Activated T-cell treated with anti-CD3 and anti-CD28 coated beads for 48 hours (primary cell): ENCODE measurements at regions not wholly inside any gene's neighbourhood (a gene's known extent, or its start where the extent isn't known, plus 50 kb on each side); places are given as distances from the start of the nearest gene placed in this dataset.

Experiments
- DNase-seq: peaks from one replicate; pipeline ENCODE4 v3.0.0-alpha.2; 2020; ENCODE audit warnings: low read depth

DNA sequence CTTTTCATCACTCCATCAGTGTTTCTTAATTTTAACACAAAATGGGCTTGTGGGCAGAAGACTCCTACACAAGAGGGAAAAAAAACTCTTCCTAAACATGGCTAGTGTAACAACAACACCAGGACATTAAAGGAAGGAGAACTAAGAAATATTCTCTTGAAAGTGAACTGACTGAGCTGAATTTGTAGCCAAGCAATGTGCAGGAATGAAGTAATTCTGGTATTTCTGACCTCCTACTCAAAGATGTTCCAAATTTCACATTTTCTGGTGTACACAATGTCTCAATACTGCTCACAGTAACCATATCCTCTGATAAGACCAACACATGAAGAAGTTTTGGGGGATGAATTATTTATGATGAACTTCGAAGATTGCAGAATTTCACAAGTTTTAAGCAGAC lies 357.3 kb downstream of the DUSP6 start:
- no peak for DNase-seq

DNA sequence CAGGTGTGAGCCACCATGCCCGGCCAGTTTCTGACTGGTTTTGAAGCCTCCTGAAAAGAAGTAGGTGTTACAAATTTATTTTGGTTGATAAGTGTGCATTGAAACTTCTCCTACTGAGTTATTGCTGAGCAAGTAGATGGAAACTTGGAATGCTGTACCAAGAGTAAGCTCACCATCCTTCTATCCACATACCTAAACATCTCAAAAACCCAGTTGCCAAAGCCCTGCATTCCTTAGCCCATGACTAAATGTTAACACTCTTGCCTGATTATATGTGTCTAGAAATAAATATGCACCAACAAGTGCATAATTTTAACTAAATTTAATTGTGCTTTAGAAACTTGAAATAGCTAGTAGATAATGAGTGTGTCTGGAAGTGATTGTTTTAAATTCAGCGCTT lies 357.8 kb downstream of the DUSP6 start:
- no peak for DNase-seq

DNA sequence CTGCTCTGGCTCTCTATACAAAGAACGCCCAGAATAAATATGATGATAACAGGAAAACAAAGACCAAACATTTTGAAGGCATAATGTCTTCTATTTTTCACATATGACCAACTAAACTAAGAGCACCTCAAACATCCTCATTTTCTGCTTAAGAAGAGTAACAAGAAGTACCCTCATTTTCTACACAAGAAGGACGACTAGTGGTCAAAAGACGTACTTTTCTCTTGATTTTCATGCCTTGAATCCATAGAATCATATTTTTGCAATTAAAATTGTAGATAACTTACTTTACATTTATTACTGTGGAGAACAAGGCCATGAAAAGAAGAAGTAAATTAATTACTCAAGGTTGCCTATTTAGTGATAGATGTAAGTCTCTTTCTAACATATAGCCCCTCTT lies 358.6 kb downstream of the DUSP6 start:
- DNase-seq, result no peak

DNA sequence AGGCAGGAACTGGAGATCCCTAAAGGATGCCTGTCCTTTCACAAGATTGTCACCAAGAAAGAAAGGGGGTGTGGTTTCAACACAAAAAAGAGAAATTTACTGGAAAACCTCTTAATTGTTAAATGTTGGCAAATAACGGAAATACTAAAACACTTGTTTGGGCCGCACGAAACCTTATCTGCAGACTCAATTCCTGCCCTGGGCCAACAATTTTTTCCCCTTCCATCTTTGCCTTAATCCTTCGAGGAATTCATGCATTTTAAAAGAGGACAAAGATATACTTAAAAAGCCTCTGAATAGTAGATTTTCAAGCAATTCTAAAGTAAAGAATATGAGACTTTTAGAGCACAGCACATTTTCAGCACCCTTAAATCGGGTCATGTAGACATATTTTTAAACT lies 366.2 kb downstream of the DUSP6 start:
- DNase-seq, result no peak

DNA sequence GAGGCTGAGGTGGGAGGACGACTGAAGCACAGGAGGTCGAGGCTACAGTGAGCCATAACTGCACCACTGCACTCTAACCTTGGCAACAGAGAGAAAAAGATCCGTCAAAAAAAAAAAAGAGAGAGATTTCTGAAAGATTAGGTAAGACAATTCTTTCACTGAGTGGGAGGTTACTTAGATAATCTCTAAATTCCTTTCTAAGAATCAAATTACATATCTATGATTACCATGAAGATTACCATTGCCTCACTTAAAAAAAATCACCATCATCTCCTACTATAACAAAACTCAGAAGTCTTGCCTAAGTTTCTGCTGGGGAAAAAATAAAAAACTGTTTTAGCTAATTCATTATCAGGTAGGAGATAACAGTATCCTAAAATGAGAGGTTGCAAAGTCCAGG lies 366.7 kb downstream of the DUSP6 start:
- DNase-seq, result no peak

GRCh38 chr12:88985011-88985410 lies 367.3 kb downstream of the DUSP6 start:
- no peak for DNase-seq

- DNase-seq, result no peak
Observed at GRCh38 chr12:88982694-88983093, 369.6 kb downstream of the DUSP6 start.

DNA sequence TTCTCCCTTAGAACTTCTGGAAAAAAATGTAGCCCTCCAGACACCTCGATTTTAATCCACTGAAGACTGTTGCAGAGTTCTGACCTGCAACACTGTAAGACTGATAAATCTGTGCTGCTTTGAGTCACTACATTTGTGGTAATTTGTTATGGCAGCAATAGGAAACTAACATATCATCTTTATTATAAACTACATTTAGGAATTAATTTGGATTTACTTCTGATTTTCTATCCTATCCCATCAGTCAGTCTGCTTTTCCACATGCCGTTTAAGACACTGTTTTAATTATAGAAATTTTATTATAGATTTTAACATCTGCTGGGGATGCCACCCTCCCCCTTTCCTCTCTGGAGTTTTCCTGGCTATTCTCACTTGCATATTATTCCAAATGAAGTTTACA lies 375.2 kb downstream of the DUSP6 start:
- DNase-seq, result no peak

DNA sequence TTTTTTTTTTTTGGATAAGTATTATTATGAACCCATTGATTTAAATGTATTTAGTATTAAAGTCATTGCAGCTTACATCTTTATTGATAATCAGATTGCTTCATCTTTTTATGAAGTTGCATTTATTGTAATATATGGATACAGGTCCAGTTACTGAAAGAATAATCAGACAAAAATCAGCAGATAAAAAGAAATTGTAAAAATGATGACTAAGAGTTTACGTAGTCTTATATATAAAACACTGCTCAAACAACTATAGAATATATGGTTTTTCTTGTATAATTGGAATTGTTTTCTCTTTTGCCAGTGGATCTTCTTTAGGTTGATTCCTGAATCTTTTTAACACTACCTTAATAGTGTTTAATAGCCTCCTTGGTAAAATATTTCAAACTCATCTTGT lies 378.3 kb downstream of the DUSP6 start:
- no peak for DNase-seq

DNA sequence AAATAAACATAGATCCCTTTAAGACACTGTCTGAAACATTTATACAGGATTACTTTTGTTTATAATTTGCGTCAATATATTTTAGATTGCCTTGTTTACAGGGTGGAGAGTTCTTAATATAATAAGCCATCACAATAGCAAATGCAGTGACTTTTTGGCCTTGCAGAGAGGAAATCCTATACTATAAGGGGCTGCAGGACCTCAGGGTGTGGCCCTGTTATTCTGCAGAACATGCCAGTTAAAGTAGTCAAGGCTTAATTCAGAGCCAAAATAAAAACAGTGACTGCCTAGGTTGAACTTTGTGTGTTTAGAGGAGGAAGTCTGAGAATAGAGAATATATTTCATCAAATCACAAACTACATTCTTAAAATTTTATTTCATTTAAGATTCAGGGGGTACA lies 381.6 kb downstream of the DUSP6 start:
- DNase-seq, result no peak

GRCh38 chr12:88969127-88969526 lies 383.2 kb downstream of the DUSP6 start:
- no peak for DNase-seq

DNA sequence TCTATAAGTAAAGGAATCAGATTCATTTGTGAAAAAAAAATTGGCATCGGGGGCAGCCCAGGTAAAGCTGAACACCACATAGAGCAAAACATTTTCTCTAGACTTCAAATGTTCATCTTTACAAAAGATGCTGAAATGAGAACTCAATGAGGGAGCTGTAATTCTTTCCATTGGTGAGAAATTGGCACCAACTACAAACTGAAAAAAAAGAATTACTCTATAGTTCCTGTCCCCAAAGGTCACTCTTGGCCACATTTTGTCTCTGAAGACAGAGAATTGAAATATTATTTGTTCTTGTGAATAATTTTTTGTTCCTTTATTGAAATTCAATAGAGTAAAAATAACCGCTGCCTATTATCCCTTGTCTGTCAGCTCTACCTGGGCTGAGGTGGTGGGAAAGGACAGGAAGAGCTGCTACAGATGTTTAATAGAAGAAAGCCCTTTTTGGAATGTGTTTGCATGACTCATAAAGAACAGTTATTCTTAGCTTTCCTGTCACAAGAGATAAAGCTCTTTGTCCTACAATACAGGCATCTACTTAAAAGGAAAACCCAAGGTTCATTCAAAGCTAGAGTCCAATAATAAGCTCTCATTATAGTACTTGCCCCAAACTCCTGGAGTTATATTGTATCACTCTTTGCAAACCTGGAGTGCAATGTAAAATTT lies 380.1 kb upstream of the KITLG start:
- no peak for DNase-seq

GRCh38 chr12:88958946-88959345 lies 378.7 kb upstream of the KITLG start:
- DNase-seq, result no peak

GRCh38 chr12:88958153-88958552 lies 377.9 kb upstream of the KITLG start:
- no peak for DNase-seq

DNA sequence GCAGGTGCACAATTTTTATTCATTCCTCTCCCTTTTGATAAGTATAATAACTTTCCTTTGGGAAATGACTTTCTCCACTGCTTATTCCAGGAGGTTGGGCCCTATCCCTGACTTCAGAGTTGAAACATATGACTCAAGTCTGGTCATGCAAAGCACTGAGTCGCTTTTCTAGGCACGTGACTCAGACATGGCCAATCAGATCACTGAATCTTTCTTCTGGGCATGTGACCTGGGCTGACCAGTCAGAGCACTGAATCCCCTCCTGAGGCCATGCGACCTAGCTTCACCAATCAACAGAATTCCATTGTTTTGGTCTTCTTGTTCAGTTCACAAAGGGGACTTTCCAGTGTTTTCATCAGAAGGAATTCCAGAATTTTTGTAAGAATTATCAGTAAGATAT lies 377.1 kb upstream of the KITLG start:
- DNase-seq, result no peak

- DNase-seq, result no peak
Observed at GRCh38 chr12:88955531-88955930, 375.3 kb upstream of the KITLG start.

GRCh38 chr12:88953029-88953586 lies 372.8 kb upstream of the KITLG start:
- DNase-seq, result no peak

GRCh38 chr12:88952562-88952942 lies 372.3 kb upstream of the KITLG start:
- no peak for DNase-seq

GRCh38 chr12:88951860-88952561 lies 371.7 kb upstream of the KITLG start:
- no peak for DNase-seq

GRCh38 chr12:88951177-88951576 lies 370.9 kb upstream of the KITLG start:
- no peak for DNase-seq

- no peak for DNase-seq
Observed at GRCh38 chr12:88947486-88948043, 367.3 kb upstream of the KITLG start.

DNA sequence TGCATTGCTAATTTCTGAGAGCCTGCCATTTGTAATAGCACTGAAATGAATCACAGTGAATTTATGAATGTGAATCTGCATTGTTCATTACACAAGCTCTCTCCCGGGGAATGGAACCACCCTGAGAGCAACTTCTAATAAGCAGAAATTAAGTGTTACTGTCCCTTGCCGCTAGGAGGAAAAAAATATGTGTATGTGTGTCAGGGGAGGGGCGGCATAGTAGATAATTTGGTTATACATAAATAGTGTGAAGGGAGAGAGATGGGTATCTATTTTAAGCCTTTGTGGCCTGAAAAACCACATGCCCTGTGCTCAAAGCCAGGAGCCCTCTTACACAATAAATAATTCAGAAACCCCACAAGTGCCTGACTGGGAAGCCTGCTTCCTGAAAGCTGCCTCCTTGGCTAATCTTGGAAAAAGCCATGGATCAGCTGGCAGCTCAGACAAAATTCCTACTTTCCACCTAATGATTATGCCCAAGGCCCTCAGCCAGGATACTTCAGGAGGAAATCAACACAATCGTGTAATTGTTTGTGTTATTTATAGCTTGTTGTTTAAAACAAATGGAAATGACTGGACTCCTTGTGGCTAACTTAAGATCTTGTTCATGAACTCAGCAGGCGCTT lies 366.2 kb upstream of the KITLG start:
- DNase-seq, result no peak
